ENCODE measurements at regions not wholly inside any gene's neighbourhood (a gene's known extent, or its start where the extent isn't known, plus 50 kb on each side); places are given as distances from the start of the nearest gene placed in this dataset.

- Histone ChIP-seq H3K27me3 (replicated peaks; ENCODE audit: insufficient read depth) (no peaks in the 10 kb centered on the region), H3K4me1 (ENCODE audit: insufficient read depth) (peaks cover 6% of the 10 kb centered on the region; the same call in 1 of the 2 replicates), H3K27ac (no peak overlapping the region), H3K9ac (no peak overlapping the region), H3K36me3 (ENCODE audit: low read depth) (no peaks in the 10 kb centered on the region), H3K4me3 (no peak overlapping the region), H3K9me2 (ENCODE audit: insufficient read depth) (no peaks in the 10 kb centered on the region), H2AFZ (no peak overlapping the region), H4K20me1 (ENCODE audit: insufficient read depth) (no peaks in the 10 kb centered on the region), H3F3A (ENCODE audit: insufficient read depth) (no peaks in the 10 kb centered on the region), H3K4me2 (ENCODE audit: unreplicated experiment) (no peak overlapping the region), H3K79me2 (ENCODE audit: insufficient read depth) (no peaks in the 10 kb centered on the region), H3K9me3 (ENCODE audit: low read depth) (no peaks in the 10 kb centered on the region)
- DNase-seq = no peak
- TF ChIP-seq EZH2 (IDR thresholded peaks at IDR 0.05; ENCODE audit: insufficient read depth, poor library complexity, severe bottlenecking) = no peak
- WGBS, 2 experiments (ENCODE audit: low coverage in 1 of 2, low lambda C conversion rate in 2 of 2, missing lambda C conversion rate in 2 of 2) = 34 to 47% methylated on average over 2 of the region's 2 CpGs
- in situ Hi-C loops (cut with MboI) = no loop called here
Observed at GRCh38 chr2:226018641-226019040, 619.1 kb downstream of the NYAP2 start.

- no peak overlapping the region for H3K9ac ChIP-seq
- H3K9me2 ChIP-seq (ENCODE audit: insufficient read depth) = no peaks in the 10 kb centered on the region
- no peak for TF ChIP-seq EZH2phosphoT487 (IDR thresholded peaks at IDR 0.05; ENCODE audit: insufficient read depth, low read depth)
- DNase-seq = no peak
- H3K4me2 ChIP-seq (ENCODE audit: unreplicated experiment) = no peak overlapping the region
- 59 to 73% methylated on average over 2 of the region's 2 CpGs for WGBS, 2 experiments (ENCODE audit: low coverage in 1 of 2, low lambda C conversion rate in 2 of 2, missing lambda C conversion rate in 2 of 2)
- H3K4me3 ChIP-seq = no peak overlapping the region
- H3K27me3 ChIP-seq (replicated peaks; ENCODE audit: insufficient read depth) = no peaks in the 10 kb centered on the region
- no peak overlapping the region for H3K27ac ChIP-seq
- no peaks in the 10 kb centered on the region for H3K9me3 ChIP-seq (ENCODE audit: low read depth)
- H3K79me2 ChIP-seq (ENCODE audit: insufficient read depth) = no peaks in the 10 kb centered on the region
- peaks cover 6% of the 10 kb centered on the region; the same call in 1 of the 2 replicates for H3K4me1 ChIP-seq (ENCODE audit: insufficient read depth)
- H2AFZ ChIP-seq = no peak overlapping the region
- no peaks in the 10 kb centered on the region for H3K36me3 ChIP-seq (ENCODE audit: low read depth)
- in situ Hi-C loops (cut with MboI) = no loop called here
- H4K20me1 ChIP-seq (ENCODE audit: insufficient read depth) = no peaks in the 10 kb centered on the region
- no peaks in the 10 kb centered on the region for H3F3A ChIP-seq (ENCODE audit: insufficient read depth)
Observed at GRCh38 chr2:226017537-226017936, 618.0 kb downstream of the NYAP2 start.

- Histone ChIP-seq H3K4me1 (ENCODE audit: insufficient read depth) (peaks cover 6% of the 10 kb centered on the region; the same call in 1 of the 2 replicates), H3K36me3 (ENCODE audit: low read depth) (no peaks in the 10 kb centered on the region), H3K9ac (no peak overlapping the region), H2AFZ (no peak overlapping the region), H3K27me3 (replicated peaks; ENCODE audit: insufficient read depth) (no peaks in the 10 kb centered on the region), H3K4me2 (ENCODE audit: unreplicated experiment) (no peak overlapping the region), H3F3A (ENCODE audit: insufficient read depth) (no peaks in the 10 kb centered on the region), H3K9me2 (ENCODE audit: insufficient read depth) (no peaks in the 10 kb centered on the region), H4K20me1 (ENCODE audit: insufficient read depth) (no peaks in the 10 kb centered on the region), H3K79me2 (ENCODE audit: insufficient read depth) (no peaks in the 10 kb centered on the region), H3K4me3 (no peak overlapping the region), H3K9me3 (ENCODE audit: low read depth) (no peaks in the 10 kb centered on the region), H3K27ac (no peak overlapping the region)
- DNase-seq = no peak
- TF ChIP-seq EZH2 (IDR thresholded peaks at IDR 0.05; ENCODE audit: insufficient read depth, poor library complexity, severe bottlenecking) (no peak), EZH2phosphoT487 (IDR thresholded peaks at IDR 0.05; ENCODE audit: insufficient read depth, low read depth) (no peak)
- in situ Hi-C loops (cut with MboI) = no loop called here
- 66 to 90% methylated on average over 3 of the region's 3 CpGs for WGBS, 2 experiments (ENCODE audit: low coverage in 1 of 2, low lambda C conversion rate in 2 of 2, missing lambda C conversion rate in 2 of 2)
Observed at GRCh38 chr2:226017107-226017506, 617.6 kb downstream of the NYAP2 start.

DNA sequence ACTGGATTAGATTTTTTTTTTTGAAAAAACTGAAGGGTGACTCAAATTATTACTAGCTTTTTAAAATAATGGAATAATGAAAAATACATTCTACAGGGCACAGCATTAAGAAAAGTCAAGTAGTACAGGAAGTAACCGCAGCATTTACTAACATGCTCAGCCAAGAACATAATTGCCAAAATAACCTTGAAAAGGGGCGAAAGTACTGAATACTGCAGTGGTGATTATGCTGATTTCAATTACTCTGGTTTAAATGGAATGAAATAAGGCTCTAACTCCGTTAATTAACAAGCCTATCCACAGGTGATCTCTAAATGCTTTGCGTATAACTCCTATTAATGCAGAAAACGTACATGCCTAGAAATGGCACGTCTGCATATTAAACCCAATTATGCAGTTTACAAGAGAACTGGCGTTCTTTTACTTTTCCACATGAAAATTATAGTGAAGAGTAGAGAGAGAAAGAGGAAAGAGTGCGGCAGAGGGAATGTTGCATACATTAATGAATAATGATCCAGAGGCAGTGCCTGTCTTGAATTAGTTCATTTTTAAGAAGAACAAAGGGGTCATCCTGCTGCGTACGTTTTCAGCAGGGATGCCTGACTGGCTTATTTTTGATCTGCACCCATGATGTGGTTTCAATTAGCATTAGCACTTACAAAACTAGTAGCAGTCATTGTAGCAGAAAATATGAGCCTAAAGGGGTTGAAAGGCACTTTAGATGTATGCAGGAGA, 612.4 kb downstream of the NYAP2 start:
- no peak overlapping the region for H3K4me3 ChIP-seq
- H2AFZ ChIP-seq = no peak overlapping the region
- H3K9ac ChIP-seq = no peak overlapping the region
- H3K27ac ChIP-seq = no peak overlapping the region
- no peaks in the 10 kb centered on the region for H3K79me2 ChIP-seq (ENCODE audit: insufficient read depth)
- no peaks in the 10 kb centered on the region for H4K20me1 ChIP-seq (ENCODE audit: insufficient read depth)
- no peaks in the 10 kb centered on the region for H3F3A ChIP-seq (ENCODE audit: insufficient read depth)
- WGBS, 2 experiments (ENCODE audit: low coverage in 1 of 2, low lambda C conversion rate in 2 of 2, missing lambda C conversion rate in 2 of 2) = 59 to 61% methylated on average over 10 of the region's 10 CpGs
- no peak for DNase-seq
- H3K9me3 ChIP-seq (ENCODE audit: low read depth) = no peaks in the 10 kb centered on the region
- in situ Hi-C loops (cut with MboI) = no loop called here
- H3K4me2 ChIP-seq (ENCODE audit: unreplicated experiment) = no peak overlapping the region
- no peaks in the 10 kb centered on the region for H3K27me3 ChIP-seq (replicated peaks; ENCODE audit: insufficient read depth)
- H3K4me1 ChIP-seq (ENCODE audit: insufficient read depth) = no peaks in the 10 kb centered on the region
- H3K36me3 ChIP-seq (ENCODE audit: low read depth) = no peaks in the 10 kb centered on the region
- TF ChIP-seq EZH2phosphoT487 (IDR thresholded peaks at IDR 0.05; ENCODE audit: insufficient read depth, low read depth) (no peak), EZH2 (IDR thresholded peaks at IDR 0.05; ENCODE audit: insufficient read depth, poor library complexity, severe bottlenecking) (no peak)
- no peaks in the 10 kb centered on the region for H3K9me2 ChIP-seq (ENCODE audit: insufficient read depth)

All from GM23248 (cell line).